Neural cell (in vitro differentiated cells): ENCODE measurements at regions not wholly inside any gene's neighbourhood (a gene's known extent, or its start where the extent isn't known, plus 50 kb on each side); places are given as distances from the start of the nearest gene placed in this dataset.

Experiments used
- EP300 ChIP-seq: fragments of 450-650 bp; conservative IDR thresholded peaks from 2 replicates; pipeline ENCODE4 v1.6.1; 2014; ENCODE audit warnings: antibody characterized with exemption, mild to moderate bottlenecking, moderate library complexity; ENCODE audit not compliant: poor library complexity, severe bottlenecking
- EZH2 ChIP-seq: fragments of 200-600, 300-800 bp; shearing (Covaris generic), sonication (generic); IDR thresholded peaks from 2 replicates; pipeline ENCODE4 v1.6.1; 2014; ENCODE audit warnings: antibody characterized with exemption, low read length, borderline replicate concordance, mild to moderate bottlenecking; ENCODE audit not compliant: insufficient read depth, poor library complexity, severe bottlenecking
- POLR2AphosphoS5 ChIP-seq: IDR thresholded peaks from 2 replicates; pipeline ENCODE4 v1.6.1; 2012
- RAD21 ChIP-seq: fragments of 450-650 bp; conservative IDR thresholded peaks from 2 replicates; pipeline ENCODE4 v1.6.1; 2014; ENCODE audit warnings: antibody characterized with exemption, mild to moderate bottlenecking, moderate library complexity
- SMC3 ChIP-seq: fragments of 450-650 bp; conservative IDR thresholded peaks from 2 replicates; pipeline ENCODE4 v1.6.1; 2014; ENCODE audit warnings: antibody characterized with exemption, mild to moderate bottlenecking, moderate library complexity; ENCODE audit not compliant: poor library complexity
- TAF1 ChIP-seq: IDR thresholded peaks from 2 replicates; pipeline ENCODE4 v1.6.1; 2012; ENCODE audit warnings: low read depth
- TF ChIP-seq, protein P1 (sequence below): fragments of 450-650 bp; IDR thresholded peaks from 2 replicates; pipeline ENCODE4 v1.5.1; 2014; ENCODE audit warnings: antibody characterized with exemption, mild to moderate bottlenecking, moderate library complexity; ENCODE audit not compliant: poor library complexity, severe bottlenecking

DNA sequence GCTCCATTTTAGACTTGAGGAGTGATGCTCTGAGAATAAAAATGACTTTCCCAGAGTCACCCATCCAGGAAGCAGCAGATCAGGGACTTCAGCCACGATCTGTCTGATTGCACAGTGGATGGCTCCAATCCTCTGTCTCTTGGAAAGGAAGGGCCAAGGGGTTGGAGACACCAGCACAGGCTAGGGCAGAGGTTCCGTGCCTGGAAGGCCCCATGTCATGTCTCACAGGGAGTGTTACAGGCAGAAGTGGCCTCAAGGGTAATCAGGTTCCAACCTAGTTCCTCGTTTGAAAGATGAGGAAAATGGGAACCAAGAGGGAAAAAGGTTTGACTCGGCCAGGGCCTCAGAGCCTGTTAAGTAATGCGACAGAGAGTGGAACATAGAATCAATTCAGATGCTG is 160.0 kb downstream of the EFNB1 start:
- TF ChIP-seq POLR2AphosphoS5: no peak
- TF ChIP-seq, protein P1, sequence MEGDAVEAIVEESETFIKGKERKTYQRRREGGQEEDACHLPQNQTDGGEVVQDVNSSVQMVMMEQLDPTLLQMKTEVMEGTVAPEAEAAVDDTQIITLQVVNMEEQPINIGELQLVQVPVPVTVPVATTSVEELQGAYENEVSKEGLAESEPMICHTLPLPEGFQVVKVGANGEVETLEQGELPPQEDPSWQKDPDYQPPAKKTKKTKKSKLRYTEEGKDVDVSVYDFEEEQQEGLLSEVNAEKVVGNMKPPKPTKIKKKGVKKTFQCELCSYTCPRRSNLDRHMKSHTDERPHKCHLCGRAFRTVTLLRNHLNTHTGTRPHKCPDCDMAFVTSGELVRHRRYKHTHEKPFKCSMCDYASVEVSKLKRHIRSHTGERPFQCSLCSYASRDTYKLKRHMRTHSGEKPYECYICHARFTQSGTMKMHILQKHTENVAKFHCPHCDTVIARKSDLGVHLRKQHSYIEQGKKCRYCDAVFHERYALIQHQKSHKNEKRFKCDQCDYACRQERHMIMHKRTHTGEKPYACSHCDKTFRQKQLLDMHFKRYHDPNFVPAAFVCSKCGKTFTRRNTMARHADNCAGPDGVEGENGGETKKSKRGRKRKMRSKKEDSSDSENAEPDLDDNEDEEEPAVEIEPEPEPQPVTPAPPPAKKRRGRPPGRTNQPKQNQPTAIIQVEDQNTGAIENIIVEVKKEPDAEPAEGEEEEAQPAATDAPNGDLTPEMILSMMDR: no peak
- TF ChIP-seq RAD21: no peak
- TF ChIP-seq EZH2: no peak
- no peak for TF ChIP-seq SMC3
- TF ChIP-seq TAF1: no peak
- TF ChIP-seq EP300: no peak
